ENCODE measurements at regions not wholly inside any gene's neighbourhood (a gene's known extent, or its start where the extent isn't known, plus 50 kb on each side); places are given as distances from the start of the nearest gene placed in this dataset.

DNA sequence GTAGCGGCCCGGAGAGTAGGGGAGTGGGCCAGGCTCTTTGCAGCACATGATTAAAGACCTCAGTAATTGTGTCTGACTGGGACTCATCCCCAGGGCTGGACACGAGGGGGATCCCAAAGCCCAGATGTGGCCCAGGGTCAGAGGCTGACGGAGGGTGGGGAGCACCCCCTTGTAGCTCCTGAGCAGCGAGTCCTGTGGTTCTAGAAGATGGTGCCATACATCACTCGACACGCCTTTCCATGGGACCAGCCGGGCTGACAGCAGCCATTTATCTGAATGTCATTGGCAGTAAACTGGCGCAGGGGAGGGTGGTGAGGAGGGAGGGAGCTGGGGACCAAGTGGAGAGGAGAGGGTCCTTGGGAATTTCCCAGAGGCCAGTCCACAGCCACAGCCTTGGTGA, 65.1 kb upstream of the FAM222A start:
- no peak for DNase-seq (ENCODE audit: low read depth)
- no peak overlapping the region for H3K4me3 ChIP-seq (ENCODE audit: low read depth, low read length)
- TF ChIP-seq, protein P1, sequence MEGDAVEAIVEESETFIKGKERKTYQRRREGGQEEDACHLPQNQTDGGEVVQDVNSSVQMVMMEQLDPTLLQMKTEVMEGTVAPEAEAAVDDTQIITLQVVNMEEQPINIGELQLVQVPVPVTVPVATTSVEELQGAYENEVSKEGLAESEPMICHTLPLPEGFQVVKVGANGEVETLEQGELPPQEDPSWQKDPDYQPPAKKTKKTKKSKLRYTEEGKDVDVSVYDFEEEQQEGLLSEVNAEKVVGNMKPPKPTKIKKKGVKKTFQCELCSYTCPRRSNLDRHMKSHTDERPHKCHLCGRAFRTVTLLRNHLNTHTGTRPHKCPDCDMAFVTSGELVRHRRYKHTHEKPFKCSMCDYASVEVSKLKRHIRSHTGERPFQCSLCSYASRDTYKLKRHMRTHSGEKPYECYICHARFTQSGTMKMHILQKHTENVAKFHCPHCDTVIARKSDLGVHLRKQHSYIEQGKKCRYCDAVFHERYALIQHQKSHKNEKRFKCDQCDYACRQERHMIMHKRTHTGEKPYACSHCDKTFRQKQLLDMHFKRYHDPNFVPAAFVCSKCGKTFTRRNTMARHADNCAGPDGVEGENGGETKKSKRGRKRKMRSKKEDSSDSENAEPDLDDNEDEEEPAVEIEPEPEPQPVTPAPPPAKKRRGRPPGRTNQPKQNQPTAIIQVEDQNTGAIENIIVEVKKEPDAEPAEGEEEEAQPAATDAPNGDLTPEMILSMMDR (IDR thresholded peaks at IDR 0.05; ENCODE audit: insufficient read depth, low read depth, low read length): no peak

DNA sequence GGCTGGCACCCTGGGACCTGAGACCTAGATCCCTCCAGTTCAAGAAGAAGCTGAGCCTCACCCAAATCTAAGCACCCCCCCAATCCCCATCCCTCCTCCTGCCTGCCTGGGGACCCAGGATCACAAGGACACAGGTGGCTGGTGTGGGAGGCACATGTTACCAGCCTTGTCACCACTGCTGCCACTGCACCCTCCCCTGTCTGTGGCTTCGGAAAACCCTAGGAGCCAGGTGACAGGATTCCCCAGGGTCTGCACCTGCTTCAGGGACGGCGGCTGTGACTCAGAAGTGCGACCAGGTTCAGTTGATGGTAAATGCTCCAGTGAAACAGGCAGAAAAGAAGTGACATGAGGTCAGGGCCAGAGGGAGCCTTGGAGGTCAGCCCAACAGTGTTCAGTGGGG, 62.8 kb upstream of the FAM222A start:
- TF ChIP-seq, protein P1 (IDR thresholded peaks at IDR 0.05; ENCODE audit: insufficient read depth, low read depth, low read length): no peak
- H3K4me3 ChIP-seq (ENCODE audit: low read depth, low read length): no peak overlapping the region
- DNase-seq (ENCODE audit: low read depth): no peak

DNA sequence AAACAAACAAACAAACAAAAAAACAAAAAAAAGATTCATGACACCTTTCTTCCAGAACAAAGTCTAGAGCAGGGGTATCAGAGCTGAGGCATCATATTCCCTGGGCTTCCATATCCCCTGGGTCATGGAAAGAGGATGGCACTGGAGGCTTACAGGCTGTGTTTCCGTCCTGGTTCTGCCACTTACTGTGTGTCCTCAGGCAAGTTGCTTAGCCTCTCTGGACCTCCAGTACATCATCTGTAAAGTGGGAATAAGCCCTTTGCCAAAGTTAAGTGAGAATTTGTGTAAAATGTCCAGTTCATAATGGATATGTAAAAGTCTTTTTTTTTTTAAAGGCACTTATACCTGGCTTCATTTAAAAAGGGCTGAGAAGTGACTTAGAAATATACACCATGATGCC, 62.0 kb upstream of the FAM222A start:
- TF ChIP-seq, protein P1 (IDR thresholded peaks at IDR 0.05; ENCODE audit: insufficient read depth, low read depth, low read length): no peak
- H3K4me3 ChIP-seq (ENCODE audit: low read depth, low read length): no peak overlapping the region

DNA sequence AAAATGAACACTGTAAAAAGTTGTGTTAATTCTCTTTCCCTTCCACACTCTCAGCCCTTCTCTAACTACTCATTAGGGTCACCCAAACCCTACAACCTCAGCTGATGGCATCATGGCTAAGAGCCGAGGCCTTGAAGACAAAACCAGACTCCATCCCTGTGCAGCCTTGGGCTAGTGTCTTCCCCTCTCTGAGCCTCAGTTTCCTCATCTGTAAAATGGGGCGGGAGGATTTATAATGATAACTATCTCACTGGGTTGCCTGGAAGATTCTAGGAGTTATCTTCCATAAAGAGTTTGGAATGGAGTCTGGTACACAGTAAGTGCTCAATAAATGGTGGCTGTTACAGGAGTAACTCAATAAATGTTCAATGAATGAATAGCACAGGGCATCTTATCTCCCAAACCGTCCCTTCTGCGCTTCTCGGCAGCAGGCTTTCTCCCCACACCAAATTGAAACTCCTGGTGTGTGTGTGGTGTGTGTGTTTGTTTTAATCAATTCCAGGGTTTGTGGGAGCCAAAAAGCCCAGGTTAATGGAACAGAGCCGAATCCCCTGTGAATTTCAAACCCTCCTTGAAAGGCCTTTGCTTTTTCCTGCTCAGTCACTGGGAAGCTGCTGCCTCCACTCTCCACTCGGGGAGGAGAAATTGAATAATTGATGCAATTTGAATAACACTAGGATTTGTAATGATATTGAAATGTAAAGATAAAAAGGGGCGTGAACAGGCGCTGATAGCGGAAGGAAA, 61.2 kb upstream of the FAM222A start:
- H3K4me3 ChIP-seq (ENCODE audit: low read depth, low read length): no peak overlapping the region
- no peak for DNase-seq (ENCODE audit: low read depth)
- TF ChIP-seq, protein P1 (IDR thresholded peaks at IDR 0.05; ENCODE audit: insufficient read depth, low read depth, low read length): no peak

More for the DNA sequence above, 62.0 kb upstream of the FAM222A start:
- DNase-seq (ENCODE audit: low read depth): no peak

DNA sequence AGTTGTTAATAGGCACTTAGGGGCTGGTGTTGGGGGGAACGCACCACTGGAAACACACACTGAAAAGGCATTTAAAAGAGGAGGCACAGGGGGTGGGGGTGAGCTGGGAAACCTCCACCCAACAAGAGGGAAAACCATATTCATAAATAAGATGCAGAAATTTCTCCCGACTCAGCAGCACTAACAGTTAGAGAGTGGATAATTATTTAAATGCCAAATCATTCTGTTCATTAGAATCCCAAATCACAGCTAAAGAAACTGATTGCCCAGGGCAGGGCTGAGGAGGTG, 60.7 kb upstream of the FAM222A start:
- DNase-seq (ENCODE audit: low read depth): no peak
- TF ChIP-seq, protein P1 (IDR thresholded peaks at IDR 0.05; ENCODE audit: insufficient read depth, low read depth, low read length): no peak

DNA sequence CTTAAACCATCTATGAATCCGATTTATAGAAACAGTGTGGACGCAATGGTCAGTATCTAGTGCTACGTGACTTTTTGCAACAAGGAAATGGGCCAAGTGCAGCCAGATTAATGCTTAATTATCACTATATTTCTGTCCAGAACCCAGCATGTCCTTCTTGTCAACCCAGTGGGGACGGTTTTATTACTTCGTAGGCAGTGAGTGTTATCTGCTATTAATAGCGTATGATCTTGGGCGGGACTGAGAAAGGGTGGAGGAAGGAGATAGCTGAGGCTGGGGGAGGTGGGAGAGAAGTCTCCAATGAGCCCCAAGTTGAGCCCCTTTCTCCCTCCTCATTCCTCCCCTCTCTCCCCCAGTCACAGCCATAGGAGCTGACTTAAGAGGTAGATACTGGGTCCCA, 59.7 kb upstream of the FAM222A start:
- TF ChIP-seq, protein P1 (IDR thresholded peaks at IDR 0.05; ENCODE audit: insufficient read depth, low read depth, low read length): no peak
- DNase-seq (ENCODE audit: low read depth): peak; percentile 1
- H3K4me3 ChIP-seq (ENCODE audit: low read depth, low read length): no peak overlapping the region

More for the DNA sequence above, 60.7 kb upstream of the FAM222A start:
- no peak overlapping the region for H3K4me3 ChIP-seq (ENCODE audit: low read depth, low read length)

DNA sequence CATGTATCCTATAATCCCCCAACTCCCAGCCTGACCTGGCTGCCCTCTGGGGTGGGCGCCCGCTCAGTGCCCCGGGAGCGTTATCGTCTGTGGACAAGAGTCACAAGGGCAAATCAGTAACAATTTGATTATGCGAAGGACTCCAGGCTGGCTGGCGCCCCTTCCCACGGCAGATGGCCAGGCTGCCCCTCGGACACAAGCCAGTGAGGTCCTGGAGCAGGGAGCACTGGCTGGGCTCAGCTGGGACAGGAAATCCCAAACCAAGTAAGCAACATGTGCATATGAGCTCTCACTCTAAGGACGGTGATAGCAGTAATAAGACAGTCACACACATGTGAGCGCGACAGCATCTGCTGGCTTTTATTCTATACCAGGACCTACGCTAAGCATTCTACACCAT, 59.3 kb upstream of the FAM222A start:
- TF ChIP-seq, protein P1 (IDR thresholded peaks at IDR 0.05; ENCODE audit: insufficient read depth, low read depth, low read length): no peak
- DNase-seq (ENCODE audit: low read depth): no peak
- no peak overlapping the region for H3K4me3 ChIP-seq (ENCODE audit: low read depth, low read length)

All from fibroblast of villous mesenchyme (primary cell).